Hematopoietic multipotent progenitor cell treated with erythropoietin and hydrocortisone succinate and interleukin-3 and kit ligand, for 17 days (in vitro differentiated cells): ENCODE measurements at regions not wholly inside any gene's neighbourhood (a gene's known extent, or its start where the extent isn't known, plus 50 kb on each side); places are given as distances from the start of the nearest gene placed in this dataset.

Source experiments
- DNase-seq: peaks from one replicate; pipeline ENCODE4 v3.0.0-alpha.2; 2015; ENCODE audit warnings: low spot score

DNA sequence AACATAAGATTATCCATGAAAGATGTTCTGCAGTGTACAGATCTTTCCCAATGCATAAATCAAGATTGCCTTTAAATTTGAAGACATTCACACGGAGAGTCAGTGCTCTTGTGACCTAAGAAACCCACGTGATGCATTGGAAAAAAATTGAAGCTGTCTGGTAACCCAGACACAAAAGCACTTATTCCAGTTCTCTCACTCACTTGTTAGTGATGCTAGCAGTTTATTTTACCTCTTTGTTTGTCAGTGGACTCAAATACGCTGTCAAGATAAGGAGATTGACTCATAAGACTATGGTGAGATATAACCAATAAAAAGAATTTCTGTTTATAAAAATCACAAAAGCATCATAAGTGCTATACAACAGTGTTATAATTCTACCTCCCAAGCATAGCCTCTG lies 245.8 kb upstream of the SMIM31 start:
- no peak for DNase-seq

DNA sequence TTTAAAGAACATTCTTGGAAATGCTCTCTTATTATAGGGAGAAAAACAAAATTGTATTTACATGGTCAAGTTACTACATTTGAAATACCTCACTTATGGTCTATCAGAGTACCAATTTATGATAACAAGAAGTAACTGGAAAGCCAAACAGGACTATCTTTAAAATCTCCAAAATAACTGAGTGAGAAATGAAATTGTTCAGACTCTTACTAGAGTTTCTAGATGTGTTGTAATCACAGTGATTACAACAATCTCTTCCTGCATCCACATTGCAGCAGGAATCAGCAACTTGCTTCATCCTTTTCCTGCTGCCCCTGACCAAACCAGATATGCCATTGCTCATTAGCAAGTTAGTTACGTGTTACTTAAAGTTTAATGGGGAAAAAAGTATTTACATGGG lies 245.2 kb upstream of the SMIM31 start:
- no peak for DNase-seq

DNA sequence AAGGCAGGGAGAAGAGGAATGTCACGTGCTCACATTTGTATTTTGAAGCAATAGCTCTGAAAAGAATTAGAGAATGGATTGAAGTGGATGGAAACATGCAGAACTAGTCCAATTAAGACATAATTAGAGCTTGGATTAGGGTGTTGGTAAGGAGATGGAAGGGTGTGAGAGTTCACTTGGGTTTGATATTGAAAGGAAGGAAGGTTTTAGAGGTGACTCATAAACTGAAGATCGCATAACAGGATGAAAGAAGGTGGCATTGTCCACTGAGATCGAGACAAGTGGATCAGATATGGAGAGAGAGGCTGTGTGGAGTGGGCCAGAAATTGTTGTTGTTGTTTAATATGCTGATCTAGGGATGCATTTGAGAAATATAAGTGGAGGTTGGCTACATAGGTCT lies 244.0 kb upstream of the SMIM31 start:
- no peak for DNase-seq

DNA sequence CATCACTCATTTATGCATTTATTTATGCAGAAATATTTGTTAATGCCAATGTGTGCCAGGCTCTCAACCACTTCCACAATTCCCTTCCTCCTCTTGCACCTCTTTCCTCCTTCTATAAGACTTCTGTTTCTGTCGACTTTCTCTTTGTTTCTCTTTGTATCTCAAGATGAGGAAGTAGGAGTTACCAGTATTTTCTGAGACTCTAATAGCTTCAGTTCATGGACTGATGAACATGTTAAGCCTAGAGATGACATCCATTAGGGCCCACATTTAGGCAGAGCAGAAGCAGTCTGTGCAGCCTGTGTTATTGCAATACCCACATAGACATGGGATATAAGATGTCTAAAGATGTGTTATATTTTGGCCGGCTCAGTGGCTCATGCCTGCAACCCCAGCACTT lies 241.8 kb upstream of the SMIM31 start:
- no peak for DNase-seq

GRCh38 chr4:164514765-164515164 lies 239.2 kb upstream of the SMIM31 start:
- no peak for DNase-seq

- no peak for DNase-seq
Observed at GRCh38 chr4:164524789-164525188, 229.1 kb upstream of the SMIM31 start.

- DNase-seq, result no peak
Observed at GRCh38 chr4:164526933-164527583, 226.9 kb upstream of the SMIM31 start.

DNA sequence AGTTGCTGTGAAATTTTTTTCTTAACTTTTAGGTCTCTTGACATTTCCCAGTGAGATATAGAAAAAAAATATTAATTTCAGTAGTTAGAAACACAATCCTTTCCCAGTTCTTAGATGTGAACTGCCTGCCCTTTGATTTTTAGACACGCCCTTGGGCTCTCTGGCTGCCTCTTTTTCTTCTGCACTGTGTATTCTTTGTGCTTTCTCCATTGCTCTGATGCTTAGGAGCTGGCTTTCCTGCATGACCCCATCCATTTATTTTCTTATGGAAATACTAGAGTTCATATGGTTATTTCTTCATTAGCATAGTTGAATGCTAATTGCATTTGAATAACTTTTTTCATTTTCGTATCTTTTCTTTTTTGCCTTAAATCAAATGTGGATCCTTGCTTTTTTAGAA lies 224.9 kb upstream of the SMIM31 start:
- DNase-seq, result no peak

GRCh38 chr4:164529486-164529885 lies 224.4 kb upstream of the SMIM31 start:
- DNase-seq, result no peak

DNA sequence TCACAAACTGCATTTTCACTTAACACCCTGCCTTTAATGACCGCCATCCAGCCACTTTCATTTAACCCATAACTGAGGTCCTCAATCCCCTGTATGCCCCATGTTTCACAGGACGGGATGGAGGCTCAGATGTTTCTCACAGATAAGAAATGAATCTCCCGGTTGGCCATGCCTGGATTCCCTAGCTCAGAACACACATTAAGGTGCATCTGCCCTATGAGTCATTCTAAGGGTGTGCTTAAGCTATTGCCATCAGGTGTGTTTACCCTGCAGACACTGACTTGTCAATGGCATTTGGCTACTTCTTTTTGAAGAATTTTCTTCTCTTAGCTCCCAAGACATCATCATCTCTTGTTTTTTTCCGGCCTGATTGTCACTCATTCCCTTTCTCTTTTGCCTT lies 222.6 kb upstream of the SMIM31 start:
- DNase-seq, result no peak

DNA sequence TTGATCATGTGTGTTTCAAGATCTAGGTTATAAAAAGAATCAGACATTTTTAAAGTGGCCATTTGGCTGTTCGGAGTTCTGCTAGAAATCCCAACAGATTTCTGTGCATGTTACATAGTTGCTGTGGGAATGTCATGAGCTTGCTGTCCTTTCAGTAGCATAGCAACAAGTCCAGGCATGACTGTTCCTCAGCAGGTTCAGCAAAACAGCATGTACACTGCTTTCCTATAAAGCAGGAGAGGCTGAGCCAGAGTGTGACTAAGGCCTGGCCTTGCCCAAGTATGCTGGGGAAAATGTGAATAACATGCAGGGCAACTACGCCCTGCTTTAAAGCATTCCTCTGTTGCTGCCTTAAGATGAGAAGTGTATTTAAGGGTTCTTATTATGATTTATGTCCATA lies 217.1 kb upstream of the SMIM31 start:
- no peak for DNase-seq

GRCh38 chr4:164538097-164538496 lies 215.8 kb upstream of the SMIM31 start:
- DNase-seq, result no peak

GRCh38 chr4:164540987-164541386 lies 212.9 kb upstream of the SMIM31 start:
- DNase-seq, result no peak

GRCh38 chr4:164542431-164542830 lies 211.5 kb upstream of the SMIM31 start:
- DNase-seq, result no peak

GRCh38 chr4:164550989-164551712 lies 202.8 kb upstream of the SMIM31 start:
- DNase-seq, result no peak

GRCh38 chr4:164551713-164552040 lies 202.3 kb upstream of the SMIM31 start:
- DNase-seq, result no peak

- DNase-seq, result no peak
Observed at GRCh38 chr4:164571593-164572390, 182.1 kb upstream of the SMIM31 start.

DNA sequence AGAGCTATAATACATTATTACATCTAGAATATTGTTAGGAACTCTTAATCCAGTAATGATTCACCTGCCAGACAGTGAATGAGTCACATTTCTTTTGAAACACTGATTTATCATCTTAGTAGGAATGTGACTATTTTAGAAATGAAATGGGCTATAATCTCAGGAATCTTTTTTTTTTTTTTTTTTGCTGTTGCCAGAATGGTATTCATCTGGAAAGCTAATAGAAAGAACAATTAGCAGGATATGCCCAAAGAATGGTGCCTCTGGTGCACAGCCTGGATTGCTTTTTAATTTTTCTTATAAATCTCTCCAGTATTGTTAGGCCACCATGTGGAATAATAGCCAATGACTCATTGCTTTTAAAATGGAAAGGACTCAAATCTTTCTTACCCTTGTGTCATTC lies 181.1 kb upstream of the SMIM31 start:
- no peak for DNase-seq

DNA sequence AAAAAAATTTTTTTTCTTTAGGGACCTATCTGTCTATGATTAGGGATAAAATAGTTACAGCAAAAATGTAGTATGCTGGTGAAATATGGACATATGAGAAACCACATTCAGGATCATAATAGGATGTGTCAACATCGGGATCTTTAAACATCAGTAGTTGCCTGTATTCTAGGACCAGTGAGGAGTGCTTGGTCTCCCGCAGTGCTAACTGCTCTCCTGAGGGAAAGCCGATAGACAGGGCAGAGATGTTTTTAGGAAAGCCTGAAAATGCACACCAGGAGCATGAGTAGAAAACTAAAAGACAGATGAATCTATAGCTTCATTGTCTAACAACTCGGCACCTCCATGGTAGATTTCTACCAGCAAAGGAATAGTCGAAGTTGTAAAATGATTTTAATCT lies 178.1 kb upstream of the SMIM31 start:
- no peak for DNase-seq

- no peak for DNase-seq
Observed at GRCh38 chr4:164579270-164579942, 174.5 kb upstream of the SMIM31 start.

- DNase-seq, result no peak
Observed at GRCh38 chr4:164591666-164592065, 162.3 kb upstream of the SMIM31 start.

DNA sequence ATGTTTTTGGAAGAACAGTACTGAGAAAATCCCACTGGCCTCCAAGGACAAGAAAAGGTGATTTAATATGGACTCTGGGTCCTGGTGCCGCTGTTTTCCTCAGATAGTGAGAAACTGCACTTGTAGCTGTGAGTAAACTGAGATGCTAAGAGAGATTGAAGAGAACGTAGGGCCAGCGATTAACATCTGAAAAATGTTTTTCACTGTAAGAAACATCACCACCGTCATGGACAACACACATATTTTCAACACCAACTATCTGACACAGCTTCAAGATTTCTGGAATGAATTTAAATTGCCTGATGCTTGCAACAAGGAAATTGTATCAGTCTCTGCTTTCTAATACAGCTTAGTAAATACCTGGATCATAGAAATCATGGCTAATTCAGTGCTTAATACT lies 158.2 kb upstream of the SMIM31 start:
- no peak for DNase-seq
